Stimulated activated CD4-positive, alpha-beta T cell treated with anti-CD3 and anti-CD28 coated beads, Interleukin-12 subunit alpha, Interleukin-12 subunit beta, amount 100 ng/mL, for 24 hours (primary cell): ENCODE measurements at regions not wholly inside any gene's neighbourhood (a gene's known extent, or its start where the extent isn't known, plus 50 kb on each side); places are given as distances from the start of the nearest gene placed in this dataset.

Experiments
- DNase-seq, 2 experiments: peaks; one replicate each; pipeline ENCODE4 v3.0.0-alpha.2; 2020; ENCODE audit warnings: low read depth in 2 of 2

DNA sequence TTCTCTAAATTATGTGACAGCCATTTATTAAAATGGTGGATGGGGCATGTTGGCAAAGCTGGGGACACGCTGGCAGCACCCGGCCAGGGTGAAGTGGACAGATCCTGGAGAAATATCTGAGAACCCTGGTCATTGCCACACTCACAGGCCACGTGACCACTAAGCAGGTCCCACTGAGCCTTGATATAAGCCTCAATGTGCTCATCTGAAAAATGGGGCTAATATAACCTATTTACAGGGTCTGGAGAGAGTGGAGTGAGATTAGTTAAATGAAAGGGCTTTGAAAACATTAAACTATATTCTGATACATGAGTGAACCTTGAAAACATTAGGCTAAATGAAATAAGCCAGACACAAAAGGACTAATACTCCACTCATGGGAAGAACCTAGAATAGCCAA is 108.9 kb downstream of the RBFOX3 start:
- DNase-seq = no peak

DNA sequence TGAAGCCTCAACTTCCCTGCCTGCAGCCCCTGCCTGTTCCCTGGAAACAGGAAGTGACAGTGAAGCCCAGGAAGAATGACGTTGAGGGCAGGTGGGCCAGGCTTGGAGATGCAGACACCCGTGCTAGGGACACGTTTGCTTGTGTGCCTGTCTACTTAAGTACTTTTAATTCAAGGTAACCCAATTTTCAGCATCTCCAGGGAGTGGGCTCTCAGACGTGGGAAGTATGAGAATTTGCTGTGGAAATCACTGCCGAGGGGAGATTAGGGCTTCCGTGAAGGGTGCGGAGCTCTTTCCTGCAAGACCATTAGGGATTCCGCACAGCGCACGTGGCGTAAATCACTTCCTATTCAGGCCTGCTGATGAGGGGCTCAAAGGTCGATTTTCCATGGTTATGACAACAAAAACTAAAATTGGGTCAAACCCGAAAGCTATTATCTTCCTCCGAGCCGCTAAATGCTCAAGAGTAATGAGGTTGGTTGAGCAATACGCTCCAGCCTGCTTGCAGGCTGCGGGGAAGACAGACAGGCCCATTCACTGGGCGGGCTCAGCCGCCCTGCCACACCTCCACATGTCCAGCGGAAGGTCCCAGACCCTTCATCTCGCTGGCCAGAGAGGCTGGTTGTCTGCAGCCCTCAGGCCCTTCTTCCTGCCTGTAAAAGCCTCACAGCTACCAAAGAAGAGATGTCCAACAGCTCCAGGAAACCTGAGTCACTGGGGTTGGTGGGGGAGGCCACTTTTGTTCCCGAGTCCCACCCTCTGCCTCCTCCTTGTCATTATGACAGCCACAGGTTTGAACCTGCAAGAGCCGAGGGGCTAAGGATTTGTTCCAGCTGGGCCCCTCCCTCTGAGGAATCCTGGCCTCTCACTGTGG is 109.9 kb downstream of the RBFOX3 start:
- DNase-seq = no peak

DNA sequence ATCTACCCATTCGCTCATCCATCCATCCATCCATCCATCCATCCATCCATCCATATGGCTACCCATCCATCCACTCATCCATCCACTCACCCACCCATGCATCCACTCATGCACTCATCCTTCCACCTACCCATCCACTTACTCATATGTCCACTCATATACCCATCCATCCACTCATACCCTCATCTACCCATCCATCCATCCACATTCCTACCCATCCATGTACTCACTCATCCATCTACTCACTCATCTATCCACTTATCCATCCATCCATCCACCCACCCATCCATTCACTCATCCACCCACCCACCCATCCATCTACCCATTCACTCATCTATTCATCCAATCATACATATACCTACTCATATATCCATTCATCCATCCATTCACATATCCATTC is 112.0 kb downstream of the RBFOX3 start:
- no peak for DNase-seq

DNA sequence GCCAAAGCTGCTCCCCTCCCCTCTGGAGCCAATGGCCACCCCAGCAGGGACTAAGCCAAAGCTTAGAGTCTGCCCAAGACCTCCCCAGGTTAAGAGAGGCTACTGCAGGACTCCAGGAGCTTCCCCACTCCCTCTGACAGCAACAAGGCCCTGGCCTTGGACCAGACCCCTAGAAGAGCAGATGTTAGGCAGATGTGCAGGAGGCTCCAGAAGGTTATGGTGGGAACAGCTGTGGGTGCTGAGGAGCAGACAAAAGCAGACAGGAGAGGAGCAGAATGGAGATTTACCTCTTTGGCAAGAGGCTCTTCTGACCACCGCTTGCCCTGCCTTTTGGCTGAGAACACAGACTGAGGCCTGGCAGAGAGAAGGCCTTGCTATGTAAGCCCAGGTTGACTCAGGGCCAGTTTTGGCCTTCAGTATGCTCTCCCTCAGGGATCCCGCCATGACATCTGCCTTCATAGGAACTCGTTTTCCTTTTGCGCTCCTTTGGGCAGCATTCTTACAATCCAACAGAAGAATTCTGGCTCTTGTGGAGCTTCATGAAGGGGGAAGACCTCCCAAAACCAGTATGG is 113.0 kb downstream of the RBFOX3 start:
- no peak for DNase-seq

DNA sequence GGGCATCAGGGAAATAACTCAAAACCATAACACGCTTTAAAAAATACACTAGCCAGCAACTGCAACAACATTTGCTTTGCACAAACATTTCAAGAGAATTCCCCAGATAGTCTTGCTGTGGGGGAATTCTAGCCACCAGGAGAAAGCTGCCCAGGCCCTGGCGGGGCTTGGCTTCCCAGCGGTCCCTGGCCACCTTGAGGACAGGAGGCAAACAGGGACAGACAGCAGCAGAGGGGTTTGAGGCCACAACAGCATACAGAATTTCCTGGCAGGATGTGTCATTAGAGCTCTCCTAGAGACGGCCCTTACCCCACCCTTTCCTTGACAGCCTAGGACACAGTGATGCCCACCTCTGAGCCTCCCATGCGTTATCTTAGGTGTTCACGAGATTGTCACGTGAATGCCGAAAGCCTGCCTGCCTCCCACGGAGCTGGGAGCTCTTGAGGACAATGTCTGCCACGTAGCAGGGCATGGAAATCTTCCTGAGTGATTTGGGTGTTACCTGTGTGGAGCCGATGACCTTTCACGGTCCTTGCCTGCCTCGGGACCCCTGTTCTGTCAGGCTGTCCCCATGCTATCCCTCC is 114.3 kb downstream of the RBFOX3 start:
- DNase-seq = no peak

DNA sequence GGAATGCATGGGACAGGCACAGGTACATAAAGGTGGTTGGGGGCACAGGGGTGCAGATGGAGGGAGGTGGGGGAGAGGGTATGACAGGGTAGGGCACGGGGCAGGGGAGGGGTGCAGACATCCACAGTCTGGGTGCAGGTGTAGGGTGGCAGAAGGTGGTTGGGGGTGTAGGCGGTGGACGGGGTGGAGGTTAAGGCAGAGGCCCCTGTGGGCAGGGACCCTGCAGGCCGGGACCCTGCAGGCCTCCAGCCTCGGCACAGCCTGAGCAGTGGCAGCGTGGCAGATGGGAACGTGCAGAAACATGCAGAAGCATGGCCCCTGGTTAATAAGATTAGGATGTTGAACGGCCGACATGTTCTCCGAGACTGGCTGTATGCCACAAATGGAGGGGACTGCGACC is 115.2 kb downstream of the RBFOX3 start:
- DNase-seq = no peak

DNA sequence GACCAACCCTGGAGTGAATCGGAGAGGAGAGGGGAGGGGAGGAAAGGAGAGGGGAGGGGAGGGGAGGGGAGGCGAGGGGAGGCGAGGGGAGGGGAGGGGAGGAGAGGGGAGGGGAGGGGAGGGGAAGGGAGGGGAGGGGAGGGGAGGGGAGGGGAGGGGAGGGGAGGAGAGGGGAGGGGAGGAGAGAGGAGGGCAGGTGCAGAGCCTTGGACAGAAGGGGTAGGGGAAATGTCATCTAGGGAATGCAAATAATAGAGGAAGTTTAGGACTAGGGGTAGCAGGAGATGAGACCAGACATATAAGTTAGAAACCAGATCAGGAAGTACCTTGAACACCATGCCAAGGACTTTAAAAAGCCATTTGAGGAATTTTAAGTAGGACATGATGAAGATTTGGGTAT is 119.8 kb downstream of the RBFOX3 start:
- DNase-seq = no peak

DNA sequence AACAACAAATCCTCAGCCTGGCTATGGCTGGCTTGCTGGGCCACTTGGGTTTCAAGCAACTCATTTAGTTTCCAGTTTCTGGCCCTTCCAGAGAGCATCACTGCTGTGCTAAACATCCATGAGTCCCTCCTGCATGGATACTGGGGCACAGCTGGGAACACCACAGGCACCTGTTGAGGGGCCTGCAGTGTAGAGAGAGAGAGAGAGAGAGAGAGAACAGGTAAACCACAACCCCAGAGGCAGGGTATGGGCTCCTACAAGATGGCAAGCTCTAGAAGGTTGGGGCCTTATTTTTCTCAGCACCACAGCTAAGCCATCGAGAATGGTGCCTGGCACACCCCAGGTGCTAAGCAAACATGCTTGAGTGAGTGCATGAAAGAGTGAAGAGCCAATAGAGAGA is 120.3 kb downstream of the RBFOX3 start:
- DNase-seq = no peak

DNA sequence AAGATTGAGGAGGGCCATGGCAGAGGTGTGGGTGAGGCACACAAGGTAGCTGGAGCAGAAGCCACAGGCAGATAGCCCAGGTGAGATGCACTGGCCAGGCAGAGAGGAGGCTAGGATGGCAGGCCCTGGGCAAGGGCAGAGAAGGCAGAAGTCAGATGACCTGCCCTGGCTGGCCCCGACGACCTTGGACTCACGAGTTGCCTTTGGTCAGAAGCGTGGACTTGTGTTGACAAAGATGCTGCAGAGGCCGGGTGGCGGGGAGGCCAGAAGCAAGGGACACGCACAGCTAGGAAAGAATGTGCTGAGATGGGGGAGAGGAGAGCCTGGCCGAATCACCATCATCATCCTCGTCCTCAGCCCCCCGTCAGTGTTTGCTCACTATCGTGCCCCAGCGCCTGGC is 123.7 kb downstream of the RBFOX3 start:
- DNase-seq = no peak

DNA sequence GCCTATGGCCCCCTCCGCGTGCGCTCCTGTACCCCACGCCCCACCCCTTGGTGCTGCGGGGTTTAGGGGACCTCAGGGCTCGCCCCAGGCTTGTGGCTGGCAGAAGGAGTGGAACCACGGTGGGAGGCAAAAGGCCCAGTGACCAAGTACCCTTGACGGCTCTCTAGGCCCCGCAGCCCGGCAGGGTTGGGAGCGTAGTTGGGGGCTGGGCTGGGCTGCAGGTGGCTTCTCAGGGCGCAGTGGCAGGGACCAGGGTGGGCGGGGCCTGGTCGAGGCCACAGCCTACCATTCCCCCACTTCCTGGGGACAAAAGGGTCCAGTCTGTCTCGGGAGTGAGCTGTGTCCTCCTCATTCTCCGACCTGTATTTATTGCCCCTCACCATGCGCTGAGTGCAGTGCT is 124.9 kb downstream of the RBFOX3 start:
- DNase-seq = no peak

DNA sequence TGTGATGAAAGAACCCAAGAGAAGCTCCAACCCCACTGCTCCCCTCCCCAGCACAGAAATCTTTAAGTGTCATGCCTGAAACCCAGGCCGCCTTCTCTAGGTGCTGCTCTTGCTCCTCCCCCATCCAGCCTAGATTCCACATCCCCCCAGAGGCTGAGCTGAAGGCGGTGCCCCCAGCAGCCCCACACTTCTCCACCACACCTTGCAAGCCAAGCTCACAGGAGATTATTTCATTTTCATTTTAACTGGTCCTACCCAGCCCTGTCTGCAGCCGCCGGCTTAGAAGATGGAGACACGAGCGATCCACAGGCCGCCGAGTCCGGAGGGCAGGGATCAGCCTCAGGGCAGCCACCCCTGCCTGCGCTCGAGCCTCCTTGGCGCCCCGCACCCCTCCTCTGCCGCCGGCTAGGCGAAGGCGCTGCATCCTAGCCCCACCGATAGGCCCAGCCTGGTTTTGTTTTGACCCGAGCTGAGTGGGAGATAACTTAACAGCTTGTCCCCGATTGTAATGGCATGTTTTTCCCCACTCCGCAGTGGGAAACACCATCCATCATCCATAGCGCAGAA is 125.3 kb downstream of the RBFOX3 start:
- DNase-seq = no peak

DNA sequence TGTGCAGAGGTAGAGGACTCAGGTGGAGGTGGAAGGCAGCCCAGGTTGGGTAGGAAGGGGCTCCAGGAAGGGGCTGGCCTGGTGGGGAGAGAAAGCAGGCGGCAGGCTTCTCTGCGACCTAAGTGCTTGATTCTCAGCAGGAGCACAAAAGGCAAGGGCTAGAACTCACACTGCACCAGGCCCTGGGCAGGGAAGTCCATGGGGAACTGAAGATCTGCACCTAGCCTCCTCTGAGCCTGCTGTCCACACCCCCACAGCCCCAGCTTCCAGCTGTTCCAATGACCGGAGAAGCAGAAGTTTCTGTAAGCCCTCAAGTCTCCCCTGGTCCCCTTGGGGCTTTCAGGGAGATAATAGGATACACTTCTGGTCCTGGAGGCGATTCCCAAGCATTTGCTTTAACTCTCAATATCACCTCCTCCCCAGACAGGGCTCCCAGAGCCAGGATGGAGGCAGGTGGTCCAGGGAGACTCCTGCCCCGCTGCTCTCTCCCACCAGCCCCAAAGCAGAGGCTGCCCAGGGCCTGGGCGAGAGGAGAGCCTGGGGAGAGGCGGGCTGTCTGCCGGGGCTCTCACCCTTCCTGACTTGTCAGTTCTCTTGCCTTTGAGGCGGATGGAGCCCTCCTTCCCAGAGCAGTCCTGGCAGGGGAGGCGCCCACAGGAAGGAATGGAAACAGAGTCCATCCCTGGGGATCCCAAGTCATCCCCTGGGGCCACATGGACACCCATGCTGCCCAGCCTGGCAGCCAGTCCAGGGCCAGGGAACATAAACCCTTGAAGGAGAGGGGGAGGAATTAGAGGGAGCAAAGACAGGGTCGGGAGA is 126.0 kb downstream of the RBFOX3 start:
- no peak for DNase-seq

DNA sequence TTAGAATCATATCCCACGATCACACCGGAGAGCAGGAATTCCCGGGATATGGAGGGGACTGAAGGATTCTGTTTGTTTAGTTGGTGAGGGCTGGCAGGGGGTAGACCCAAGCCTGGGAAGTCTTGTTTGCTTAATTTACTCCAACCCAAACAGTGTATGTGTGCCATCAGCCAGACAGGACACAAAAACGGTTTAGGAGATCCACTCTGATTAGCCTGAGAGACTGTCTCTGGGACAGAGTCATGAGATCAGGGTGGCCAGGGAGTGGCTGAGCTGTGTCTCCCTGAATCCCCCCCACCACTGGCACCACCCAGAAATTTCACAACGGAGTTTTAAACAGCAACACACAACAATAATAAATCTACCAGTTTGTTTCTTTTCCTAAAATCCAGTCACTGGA is 127.0 kb downstream of the RBFOX3 start:
- DNase-seq = no peak

DNA sequence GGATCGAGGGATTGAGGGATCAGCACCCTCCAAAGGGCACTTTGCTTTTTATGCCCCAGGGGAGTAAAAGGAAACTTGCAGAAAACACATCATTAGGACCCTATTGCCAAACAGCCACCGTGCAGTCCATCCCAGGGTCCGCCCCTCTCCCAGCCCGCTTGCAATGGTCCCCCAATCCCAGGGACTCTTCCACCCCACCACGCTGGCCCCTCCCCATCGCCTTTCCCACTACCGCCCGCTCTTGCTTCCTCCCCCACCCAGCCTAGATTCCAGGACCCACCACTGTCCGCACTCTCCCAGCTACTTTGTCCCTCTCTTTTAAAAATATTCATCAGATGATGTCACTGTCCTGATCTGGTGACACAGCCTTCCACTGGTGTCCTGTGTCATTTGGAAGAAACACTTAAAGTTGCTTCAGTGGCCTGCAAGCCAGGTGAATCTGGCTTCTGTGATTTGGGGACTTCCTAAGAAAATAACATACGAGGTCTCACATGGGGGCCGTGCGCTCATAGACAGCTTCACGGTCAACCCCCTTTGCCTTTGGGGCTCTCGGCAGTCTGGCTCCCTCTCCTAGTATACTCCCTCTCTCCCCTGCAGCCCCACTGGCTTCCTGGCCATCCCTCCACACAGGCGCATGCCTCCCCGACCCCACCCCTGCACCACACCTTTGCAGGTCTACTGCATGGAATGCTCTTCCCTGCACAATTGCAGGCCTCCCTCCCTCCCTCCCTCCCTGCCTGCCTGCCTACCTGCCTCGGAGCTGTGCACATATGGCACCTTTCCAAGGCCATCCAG is 127.9 kb downstream of the RBFOX3 start:
- no peak for DNase-seq

DNA sequence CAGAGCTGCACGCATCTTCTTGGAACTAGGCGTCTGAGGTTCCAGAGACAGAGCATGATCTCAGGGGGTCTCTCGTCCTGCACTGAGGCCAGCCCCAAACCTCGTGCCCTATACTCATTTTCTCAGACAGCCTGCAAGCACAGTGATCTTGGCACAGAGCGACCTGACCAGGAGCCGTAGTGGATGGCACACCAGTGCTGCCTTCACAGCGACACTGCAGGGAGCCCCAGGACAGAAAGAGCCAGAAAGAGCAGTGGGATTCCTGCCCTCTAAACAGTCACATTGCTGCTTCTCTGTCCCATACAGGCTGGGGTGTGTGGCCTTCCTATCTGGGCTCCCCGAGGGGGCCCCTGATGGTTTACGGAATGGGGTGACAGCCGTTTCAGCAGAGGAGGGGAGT is 131.0 kb downstream of the RBFOX3 start:
- DNase-seq = no peak

DNA sequence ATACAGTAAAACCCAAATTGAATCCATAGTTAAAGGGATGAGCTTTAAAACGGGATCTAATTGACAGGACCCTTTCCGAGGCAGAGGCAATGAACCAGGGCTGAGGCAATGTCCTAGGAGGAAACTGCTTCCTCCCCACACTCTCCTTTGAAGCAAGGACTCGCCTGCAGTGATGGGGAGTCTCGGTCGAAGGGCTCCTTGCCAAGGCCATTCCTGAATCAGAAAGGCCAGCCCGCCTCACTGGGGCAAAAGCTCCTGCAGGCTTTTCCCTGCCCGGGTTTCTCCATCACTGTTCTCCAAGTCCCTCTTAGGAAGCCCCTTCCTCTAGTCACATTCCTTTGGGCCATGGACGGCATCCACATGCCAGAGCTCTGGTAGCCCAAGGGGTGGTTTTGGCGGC is 132.0 kb downstream of the RBFOX3 start:
- DNase-seq = no peak

DNA sequence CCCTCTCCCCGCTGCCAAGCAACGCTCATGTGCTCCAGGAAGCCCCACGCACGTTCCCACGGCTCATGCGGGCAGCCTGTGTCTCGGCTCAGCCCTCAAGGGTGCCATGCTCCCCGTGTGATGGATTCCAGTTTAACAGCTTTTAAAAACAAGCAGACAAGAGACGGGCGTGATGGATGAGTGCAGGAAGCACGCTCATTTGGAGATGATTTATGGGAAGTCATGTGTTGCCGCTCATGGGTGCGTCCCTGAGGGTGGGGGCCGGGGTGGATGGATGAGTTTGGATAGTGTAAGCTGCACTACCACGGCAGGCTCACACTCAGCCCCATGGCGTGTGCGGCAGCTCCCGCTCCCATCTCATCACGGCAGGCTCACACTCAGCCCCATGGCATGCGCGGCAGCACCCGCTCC is 132.8 kb downstream of the RBFOX3 start:
- DNase-seq = no peak

DNA sequence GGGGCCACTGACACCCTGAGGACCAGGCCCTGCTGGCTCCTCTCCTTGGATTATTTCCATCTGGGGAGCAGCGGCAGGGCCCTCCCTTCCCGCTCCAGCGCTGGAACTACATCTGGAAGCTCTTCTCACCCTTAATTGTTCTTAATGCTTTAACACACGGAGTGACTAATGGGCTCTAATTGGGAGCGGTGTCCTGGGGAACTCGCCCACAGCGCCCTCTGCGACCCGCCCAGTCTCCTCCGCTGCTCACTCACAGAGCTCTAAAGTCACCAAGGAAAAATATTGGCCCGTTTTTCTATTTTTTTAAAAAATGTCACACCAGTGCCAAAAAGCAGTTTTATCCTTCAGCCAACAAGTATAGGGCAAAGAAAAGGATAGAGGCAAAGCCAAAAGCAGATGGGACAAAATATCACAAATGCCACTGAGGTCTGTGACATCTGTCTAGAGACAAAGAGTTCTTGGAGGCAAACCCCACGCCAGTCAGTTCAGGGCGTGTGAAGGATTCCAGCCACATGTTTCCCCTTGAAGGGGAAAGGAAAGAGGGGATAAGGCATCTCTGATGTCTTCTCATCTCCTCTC is 134.7 kb downstream of the RBFOX3 start:
- no peak for DNase-seq

DNA sequence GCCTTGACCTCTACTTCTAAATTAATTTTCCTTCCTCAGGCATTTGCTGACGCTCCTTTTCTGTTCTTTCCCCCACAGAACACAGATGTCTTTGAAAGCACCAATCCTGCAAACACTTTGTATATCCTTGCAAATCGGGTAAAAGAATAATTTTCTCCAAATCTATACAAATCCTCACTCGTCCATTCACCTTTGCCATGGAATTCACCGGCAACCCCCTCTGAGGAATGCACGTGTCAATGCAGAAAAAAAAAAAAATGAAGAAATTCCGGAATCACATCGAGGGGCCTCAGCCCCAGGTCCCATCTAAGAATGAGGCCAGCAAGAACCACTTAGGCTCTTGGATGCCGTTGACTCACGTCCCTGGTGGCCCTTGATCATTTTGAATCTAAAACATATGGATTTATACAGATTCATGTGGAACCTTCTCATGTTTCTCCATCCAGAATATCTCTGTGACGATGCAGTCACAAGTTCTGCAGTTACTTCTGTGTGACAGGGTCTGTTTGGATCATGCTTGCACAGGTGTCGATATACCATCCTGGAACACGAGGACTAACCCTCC is 136.9 kb downstream of the RBFOX3 start:
- no peak for DNase-seq

DNA sequence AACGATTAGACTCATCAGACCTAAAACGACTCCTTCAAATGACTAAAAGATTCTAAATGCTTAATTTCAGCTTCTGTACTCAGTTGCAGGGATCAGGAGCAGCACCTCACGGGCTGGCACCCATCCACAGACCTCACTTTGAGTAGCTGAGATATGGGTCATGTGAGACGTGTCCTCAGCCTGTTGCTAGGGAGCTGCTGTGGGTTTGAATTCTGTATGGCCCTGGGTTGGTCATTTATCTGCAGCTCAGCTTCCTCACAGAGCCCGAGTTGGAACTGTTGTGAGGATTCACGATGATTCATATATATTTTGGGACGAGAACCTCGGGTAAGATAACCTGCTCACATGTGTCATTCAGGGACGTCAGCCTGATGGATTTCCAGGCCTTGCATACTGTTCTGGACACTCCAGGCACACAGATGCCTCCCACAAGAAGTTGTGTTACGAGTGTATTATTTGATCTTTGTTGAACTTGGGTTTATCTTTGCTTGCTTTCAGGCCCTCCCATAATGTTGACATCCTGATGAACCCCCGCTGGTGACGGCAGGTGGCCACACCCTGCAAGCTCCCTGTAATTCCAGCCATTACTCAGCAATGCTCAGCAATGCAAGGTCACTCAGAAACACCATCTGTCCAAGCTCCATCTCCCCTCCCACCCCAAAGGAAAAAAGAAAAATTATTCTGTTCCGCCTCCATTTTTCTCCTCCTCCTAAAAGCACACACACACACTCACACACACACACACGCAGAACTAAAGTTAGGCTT is 137.6 kb downstream of the RBFOX3 start:
- DNase-seq = no peak
